Endothelial cell of umbilical vein (primary cell): ENCODE measurements at regions not wholly inside any gene's neighbourhood (a gene's known extent, or its start where the extent isn't known, plus 50 kb on each side); places are given as distances from the start of the nearest gene placed in this dataset.

Experiments
- BruUV-seq: library from RNA; stranded (reverse); fragments of 400-500 nt; replicated peaks from 2 replicates; lab custom pipeline; 2021; lab: Mats Ljungman, UMichigan
- CTCF ChIA-PET: fragments of 300-600, 350-600 bp; sonication (Branson Sonifier 250); formaldehyde crosslinking; loops from one replicate; lab custom pipeline; 2021; ENCODE audit warnings: antibody characterized with exemption, inconsistent platforms; lab: Charles Lee
- POLR2A ChIA-PET: fragments of 300-600, 350-600 bp; sonication (Branson Sonifier 250); formaldehyde crosslinking; loops from one replicate; lab custom pipeline; 2021; ENCODE audit warnings: antibody characterized with exemption, inconsistent platforms; lab: Charles Lee
- DNase-seq: peaks from one replicate; pipeline ENCODE4 v3.0.0-alpha.2; 2011; ENCODE audit warnings: low read depth, low spot score
- FAIRE-seq: peaks from 2 replicates; lab custom pipeline; 2011; peaks lifted over from hg19 to GRCh38; lab: Jason Lieb, UNC
- H2AFZ ChIP-seq: 2 replicates; pipeline ENCODE4 v1.6.0; 2012; ENCODE audit warnings: low read depth, low read length, control low read depth, inconsistent platforms
- H3K27ac ChIP-seq: 2 replicates; pipeline ENCODE4 v1.5.1; 2011; ENCODE audit warnings: low read depth, mild to moderate bottlenecking, control low read depth, low read length, moderate library complexity; ENCODE audit not compliant: insufficient read depth
- H3K27me3 ChIP-seq, 2 experiments: 2 replicates each; pipeline versions ENCODE4 v1.6.0 to v1.6.1; 2011; ENCODE audit warnings: low read length in 2 of 2, mixed read lengths in 1 of 2; ENCODE audit not compliant: control insufficient read depth in 2 of 2, insufficient read depth in 2 of 2
- H3K36me3 ChIP-seq, 2 experiments: 2 replicates in 1 of 2; 3 replicates in 1 of 2; pipeline ENCODE4 v1.5.1; 2011; ENCODE audit warnings: low read length in 2 of 2, mild to moderate bottlenecking in 1 of 2, moderate library complexity in 1 of 2; ENCODE audit not compliant: control insufficient read depth in 2 of 2, insufficient read depth in 2 of 2; ENCODE audit errors: extremely low read depth in 1 of 2
- H3K4me1 ChIP-seq: 3 replicates; pipeline ENCODE4 v1.5.1; 2011; ENCODE audit warnings: mild to moderate bottlenecking, low read length; ENCODE audit not compliant: control insufficient read depth, insufficient read depth; ENCODE audit errors: extremely low read depth
- H3K4me2 ChIP-seq: 2 replicates; pipeline ENCODE4 v1.6.1; 2011; ENCODE audit warnings: low read length, control low read depth, mixed read lengths; ENCODE audit not compliant: insufficient read depth
- H3K4me3 ChIP-seq, 3 experiments: fragments of 200-600 bp in 1 of 3; sonication (generic), shearing (Covaris generic) in 1 of 3; replicated peaks in 1 of 3; 2 replicates each; pipeline ENCODE4 v1.5.1; 2011 to 2016; ENCODE audit warnings: control low read depth in 3 of 3, low read length in 3 of 3, mild to moderate bottlenecking in 2 of 3, inconsistent platforms in 1 of 3, low read depth in 1 of 3, moderate library complexity in 1 of 3; ENCODE audit not compliant: insufficient read depth in 1 of 3
- H3K79me2 ChIP-seq: 2 replicates; pipeline ENCODE4 v1.6.0; 2012; ENCODE audit warnings: low read length, inconsistent platforms; ENCODE audit not compliant: control insufficient read depth, insufficient read depth
- H3K9ac ChIP-seq: replicated peaks from 2 replicates; pipeline ENCODE3; 2011; ENCODE audit warnings: low read length, control low read depth; ENCODE audit not compliant: insufficient read depth; ENCODE audit errors: extremely low read depth
- H3K9me1 ChIP-seq: replicated peaks from 3 replicates; pipeline ENCODE4 v1.6.0; 2011; ENCODE audit warnings: mild to moderate bottlenecking, low read length; ENCODE audit not compliant: control insufficient read depth, insufficient read depth; ENCODE audit errors: extremely low read depth
- H3K9me3 ChIP-seq: replicated peaks from 2 replicates; pipeline ENCODE4 v1.5.1; 2012; ENCODE audit warnings: low read length, inconsistent platforms; ENCODE audit not compliant: control insufficient read depth, insufficient read depth
- H4K20me1 ChIP-seq: replicated peaks from 2 replicates; pipeline ENCODE3; 2011; ENCODE audit warnings: mild to moderate bottlenecking, low read length; ENCODE audit not compliant: control insufficient read depth, insufficient read depth; ENCODE audit errors: extremely low read depth
- EZH2 ChIP-seq: IDR thresholded peaks from 2 replicates; pipeline ENCODE4 v1.6.1; 2012; ENCODE audit warnings: borderline replicate concordance, low read depth, mild to moderate bottlenecking, moderate library complexity, low read length, inconsistent platforms; ENCODE audit not compliant: severe bottlenecking
- FOS ChIP-seq: IDR thresholded peaks from 2 replicates; pipeline ENCODE4 v1.6.1; 2011; ENCODE audit warnings: mild to moderate bottlenecking, low read length, moderate library complexity, borderline replicate concordance; ENCODE audit not compliant: insufficient read depth
- GATA2 ChIP-seq: IDR thresholded peaks from 2 replicates; pipeline ENCODE4 v1.7.0; 2011; ENCODE audit warnings: low read depth, mild to moderate bottlenecking, moderate library complexity, mixed read lengths, low read length; ENCODE audit not compliant: insufficient read length, insufficient read depth
- JUN ChIP-seq: IDR thresholded peaks from 2 replicates; pipeline ENCODE4 v1.6.1; 2011; ENCODE audit warnings: borderline replicate concordance, low read depth; ENCODE audit not compliant: insufficient read length, insufficient read depth
- MYC ChIP-seq: IDR thresholded peaks from one replicate; pipeline ENCODE4 v1.6.1; 2011; ENCODE audit warnings: mild to moderate bottlenecking, low read depth, low read length
- POLR2A ChIP-seq: IDR thresholded peaks from 2 replicates; pipeline ENCODE4 v1.6.1; 2012; ENCODE audit warnings: low read depth, mild to moderate bottlenecking, control low read depth, low read length
- POLR2AphosphoS5 ChIP-seq: IDR thresholded peaks from 2 replicates; pipeline ENCODE4 v1.6.1; 2012; ENCODE audit warnings: low read depth, mild to moderate bottlenecking, control low read depth, low read length, moderate library complexity; ENCODE audit not compliant: insufficient read depth
- dilution Hi-C: fragments of 300-500 bp; cut with MboI; formaldehyde crosslinking; loops from one replicate; pipeline ENCODE4 v1.15.0; 2019; ENCODE audit warnings: low sequenced_read_pairs; ENCODE audit not compliant: extremely low pct_ligation_motif_present
- intact Hi-C: fragments of 100-400 bp; cut with micrococcal nuclease; formaldehyde crosslinking; loops from one replicate; pipeline ENCODE4 v1.10.0; 2022
- TF ChIP-seq, protein P1 (sequence below), 2 donors: IDR thresholded peaks; 1 replicate in 1 of 2; 2 replicates in 1 of 2; pipeline ENCODE4 v1.5.1; 2011; ENCODE audit warnings: low read length in 2 of 2, mild to moderate bottlenecking in 2 of 2, moderate library complexity in 2 of 2, control low read depth in 1 of 2, inconsistent platforms in 1 of 2, low read depth in 1 of 2; ENCODE audit not compliant: insufficient read depth in 1 of 2; ENCODE audit errors: extremely low read depth in 1 of 2
- TF ChIP-seq, protein P2 (sequence below): IDR thresholded peaks from 2 replicates; pipeline ENCODE4 v1.6.1; 2011; ENCODE audit not compliant: insufficient read depth, insufficient read length

DNA sequence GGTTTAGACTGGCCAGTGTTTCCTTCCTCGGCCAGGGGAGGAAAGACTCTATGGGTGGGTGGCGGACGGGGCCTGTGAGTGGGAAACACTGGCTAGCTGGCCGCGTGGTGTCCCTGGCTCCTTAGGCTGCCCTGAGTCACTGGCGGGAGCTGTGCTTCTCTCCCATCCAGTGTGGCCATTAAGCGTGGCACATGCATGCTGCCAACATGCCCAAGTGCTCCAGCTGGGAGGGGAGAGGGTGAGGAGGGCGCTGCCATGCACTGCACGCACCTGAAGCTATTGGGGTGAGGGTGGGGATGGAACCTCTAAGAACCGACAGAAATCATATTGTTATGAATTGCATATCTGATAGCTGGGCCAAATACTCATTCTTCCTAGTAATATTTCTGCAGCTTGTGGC, 270.8 kb downstream of the CALCRL start:
- Histone ChIP-seq H3K9ac (no peak overlapping the region), H3K79me2 (no peaks in the 10 kb centered on the region), H3K9me1 (no peaks in the 10 kb centered on the region), H3K27ac (no peak overlapping the region), H3K4me2 (no peak overlapping the region), H3K9me3 (no peaks in the 10 kb centered on the region), H3K36me3 (no peaks in the 10 kb centered on the region), H3K4me3 (no peak overlapping the region), H3K4me1 (no peaks in the 10 kb centered on the region), H4K20me1 (no peaks in the 10 kb centered on the region), H3K27me3 (no peaks in the 10 kb centered on the region), H2AFZ (no peak overlapping the region)
- ChIA-PET POLR2A (no interaction called here), CTCF (interaction anchor here (0.6 to 0.8 kb wide), 2 partner anchors 10 to 39 kb away, joined by 3 to 4 read pairs; no protein-coding TSS in a partner anchor)
- TF ChIP-seq MYC (no peak), GATA2 (no peak), POLR2AphosphoS5 (no peak), FOS (no peak), POLR2A (no peak), JUN (no peak), EZH2 (no peak)
- TF ChIP-seq, protein P1, sequence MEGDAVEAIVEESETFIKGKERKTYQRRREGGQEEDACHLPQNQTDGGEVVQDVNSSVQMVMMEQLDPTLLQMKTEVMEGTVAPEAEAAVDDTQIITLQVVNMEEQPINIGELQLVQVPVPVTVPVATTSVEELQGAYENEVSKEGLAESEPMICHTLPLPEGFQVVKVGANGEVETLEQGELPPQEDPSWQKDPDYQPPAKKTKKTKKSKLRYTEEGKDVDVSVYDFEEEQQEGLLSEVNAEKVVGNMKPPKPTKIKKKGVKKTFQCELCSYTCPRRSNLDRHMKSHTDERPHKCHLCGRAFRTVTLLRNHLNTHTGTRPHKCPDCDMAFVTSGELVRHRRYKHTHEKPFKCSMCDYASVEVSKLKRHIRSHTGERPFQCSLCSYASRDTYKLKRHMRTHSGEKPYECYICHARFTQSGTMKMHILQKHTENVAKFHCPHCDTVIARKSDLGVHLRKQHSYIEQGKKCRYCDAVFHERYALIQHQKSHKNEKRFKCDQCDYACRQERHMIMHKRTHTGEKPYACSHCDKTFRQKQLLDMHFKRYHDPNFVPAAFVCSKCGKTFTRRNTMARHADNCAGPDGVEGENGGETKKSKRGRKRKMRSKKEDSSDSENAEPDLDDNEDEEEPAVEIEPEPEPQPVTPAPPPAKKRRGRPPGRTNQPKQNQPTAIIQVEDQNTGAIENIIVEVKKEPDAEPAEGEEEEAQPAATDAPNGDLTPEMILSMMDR (IDR thresholded peaks at IDR 0.05; ENCODE audit: extremely low read depth in 1 of 2, insufficient read depth in 1 of 2, low read depth in 1 of 2, low read length in 2 of 2): no peak
- TF ChIP-seq, protein P2, sequence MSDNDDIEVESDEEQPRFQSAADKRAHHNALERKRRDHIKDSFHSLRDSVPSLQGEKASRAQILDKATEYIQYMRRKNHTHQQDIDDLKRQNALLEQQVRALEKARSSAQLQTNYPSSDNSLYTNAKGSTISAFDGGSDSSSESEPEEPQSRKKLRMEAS: no peak
- no TSS peak for BruUV-seq
- dilution Hi-C loops: no loop called here
- intact Hi-C loops: no loop called here
- DNase-seq (no peak), FAIRE-seq (no peak)
